Mesenchymal stem cell (in vitro differentiated cells and primary cell): ENCODE measurements at regions not wholly inside any gene's neighbourhood (a gene's known extent, or its start where the extent isn't known, plus 50 kb on each side); places are given as distances from the start of the nearest gene placed in this dataset.

Source experiments
- DNase-seq: peaks from one replicate; pipeline ENCODE4 v3.0.0-alpha.2; 2013
- H2AFZ ChIP-seq: one replicate; pipeline ENCODE4 v1.6.1; 2013; ENCODE audit warnings: low read depth, mild to moderate bottlenecking, control low read depth, inconsistent platforms, low read length, moderate library complexity
- H2AK5ac ChIP-seq: 2 replicates; pipeline ENCODE4 v1.6.1; 2013; ENCODE audit warnings: low read length, moderate library complexity, mild to moderate bottlenecking, inconsistent platforms; ENCODE audit not compliant: severe bottlenecking
- H2BK120ac ChIP-seq: one replicate; pipeline ENCODE4 v1.6.1; 2013; ENCODE audit warnings: low read depth, mild to moderate bottlenecking, inconsistent platforms, low read length, moderate library complexity
- H2BK12ac ChIP-seq, 2 experiments: one replicate each; pipeline ENCODE4 v1.6.1; 2013; ENCODE audit warnings: inconsistent platforms in 2 of 2, low read length in 2 of 2, mild to moderate bottlenecking in 2 of 2, moderate library complexity in 2 of 2, control low read depth in 1 of 2
- H2BK15ac ChIP-seq: one replicate; pipeline ENCODE4 v1.6.1; 2013; ENCODE audit warnings: mild to moderate bottlenecking, low read depth, inconsistent platforms; ENCODE audit not compliant: poor library complexity, severe bottlenecking
- H2BK5ac ChIP-seq: 2 replicates; pipeline ENCODE4 v1.6.1; 2013; ENCODE audit warnings: low read depth, mild to moderate bottlenecking, low read length, control low read depth, inconsistent platforms; ENCODE audit not compliant: poor library complexity, severe bottlenecking
- H3K14ac ChIP-seq, 2 experiments: one replicate each; pipeline ENCODE4 v1.6.1; 2013; ENCODE audit warnings: inconsistent platforms in 2 of 2, low read length in 2 of 2, control low read depth in 1 of 2, mild to moderate bottlenecking in 1 of 2, moderate library complexity in 1 of 2
- H3K18ac ChIP-seq, 2 experiments: one replicate each; pipeline ENCODE4 v1.6.1; 2013; ENCODE audit warnings: inconsistent platforms in 2 of 2, low read length in 2 of 2, control low read depth in 1 of 2, low read depth in 1 of 2, mild to moderate bottlenecking in 1 of 2
- H3K23ac ChIP-seq, 2 experiments: one replicate each; pipeline ENCODE4 v1.6.1; 2013; ENCODE audit warnings: inconsistent platforms in 2 of 2, low read length in 2 of 2, mild to moderate bottlenecking in 2 of 2, moderate library complexity in 2 of 2, control low read depth in 1 of 2
- H3K27ac ChIP-seq: 2 replicates; pipeline ENCODE4 v1.5.1; 2013; ENCODE audit warnings: mild to moderate bottlenecking, moderate library complexity, low read length, control low read depth, inconsistent platforms; ENCODE audit not compliant: poor library complexity, severe bottlenecking
- H3K27me3 ChIP-seq, 2 experiments: 2 replicates each; pipeline versions ENCODE4 v1.6.1 to v1.7.0; 2013; ENCODE audit warnings: low read length in 2 of 2, mild to moderate bottlenecking in 2 of 2, moderate library complexity in 2 of 2, control low read depth in 1 of 2, inconsistent platforms in 1 of 2; ENCODE audit not compliant: control insufficient read depth in 1 of 2, insufficient read depth in 1 of 2
- H3K36me3 ChIP-seq, 2 experiments: 2 replicates each; pipeline versions ENCODE4 v1.6.1 to v1.7.0; 2013; ENCODE audit warnings: low read length in 2 of 2, control low read depth in 1 of 2, inconsistent platforms in 1 of 2, low read depth in 1 of 2, mild to moderate bottlenecking in 1 of 2; ENCODE audit not compliant: insufficient read depth in 2 of 2, control insufficient read depth in 1 of 2
- H3K4ac ChIP-seq, 2 experiments: one replicate each; pipeline ENCODE4 v1.6.1; 2013; ENCODE audit warnings: inconsistent platforms in 2 of 2, low read length in 2 of 2, mild to moderate bottlenecking in 2 of 2, moderate library complexity in 2 of 2, control low read depth in 1 of 2, low read depth in 1 of 2
- H3K4me1 ChIP-seq: 2 replicates; pipeline ENCODE4 v1.6.1; 2013; ENCODE audit warnings: low read depth, low read length, control low read depth; ENCODE audit not compliant: control insufficient read depth, insufficient read depth
- H3K4me2 ChIP-seq: 2 replicates; pipeline ENCODE4 v1.6.1; 2013; ENCODE audit warnings: low read length, mild to moderate bottlenecking, inconsistent platforms; ENCODE audit not compliant: poor library complexity, severe bottlenecking
- H3K4me3 ChIP-seq, 2 experiments: 2 replicates each; pipeline versions ENCODE4 v1.5.1 to v1.7.0; 2013; ENCODE audit warnings: low read length in 2 of 2, mild to moderate bottlenecking in 2 of 2, control low read depth in 1 of 2, low read depth in 1 of 2; ENCODE audit not compliant: insufficient read depth in 1 of 2
- H3K79me1 ChIP-seq: replicated peaks from 2 replicates; pipeline ENCODE4 v1.6.1; 2013; ENCODE audit warnings: mild to moderate bottlenecking, control low read depth, low read length, inconsistent platforms; ENCODE audit not compliant: poor library complexity, severe bottlenecking
- H3K9ac ChIP-seq: 2 replicates; pipeline ENCODE4 v1.7.0; 2013; ENCODE audit warnings: mild to moderate bottlenecking, low read length, moderate library complexity
- H3K9me3 ChIP-seq: 2 replicates; pipeline ENCODE4 v1.7.0; 2013; ENCODE audit warnings: mild to moderate bottlenecking, low read length; ENCODE audit not compliant: control insufficient read depth
- H4K8ac ChIP-seq: one replicate; pipeline ENCODE4 v1.6.1; 2013; ENCODE audit warnings: inconsistent platforms, mild to moderate bottlenecking, low read length, moderate library complexity
- H4K91ac ChIP-seq: one replicate; pipeline ENCODE4 v1.6.1; 2013; ENCODE audit warnings: mild to moderate bottlenecking, low read length, inconsistent platforms
- WGBS: methylation state at CpG from one replicate; pipeline ENCODE4 v1.1.7; 2013; ENCODE audit warnings: mixed read lengths; 5-methylcytosine and 5-hydroxymethylcytosine counted together

DNA sequence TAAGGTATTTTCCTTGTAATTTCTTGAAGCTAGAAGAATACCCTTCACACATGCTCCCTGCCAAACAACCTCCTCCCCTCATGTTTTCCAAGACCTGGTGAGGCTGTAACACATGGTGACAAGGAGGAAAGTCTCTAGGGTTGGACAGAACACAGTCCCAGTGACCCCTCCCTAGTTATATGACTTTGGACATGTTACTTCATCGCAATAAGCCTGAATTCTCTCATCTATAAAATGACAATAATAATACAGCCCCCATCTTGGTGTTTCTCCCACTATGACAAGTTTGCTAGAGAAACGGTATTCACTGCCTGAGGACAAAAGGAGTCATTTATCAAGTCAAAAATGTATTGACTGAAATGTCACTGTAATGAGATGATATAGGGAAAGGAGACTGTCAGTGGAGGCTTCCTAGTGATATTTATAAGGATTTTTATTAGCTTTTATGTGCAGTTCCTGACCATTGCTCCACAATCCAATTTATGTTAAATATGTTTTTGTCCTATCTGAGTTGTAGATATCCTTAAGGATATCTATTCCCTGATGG is 464.4 kb downstream of the SUCLG1 start:
- H2BK5ac ChIP-seq: no peak overlapping the region
- no peaks in the 10 kb centered on the region for H3K9me3 ChIP-seq
- no peak overlapping the region for H3K27ac ChIP-seq
- H3K4ac ChIP-seq: no peak overlapping the region
- no peaks in the 10 kb centered on the region for H3K36me3 ChIP-seq
- no peaks in the 10 kb centered on the region for H3K4me1 ChIP-seq
- no peak overlapping the region for H3K14ac ChIP-seq
- H3K4me3 ChIP-seq: no peak overlapping the region
- no peak overlapping the region for H2AK5ac ChIP-seq
- no peak overlapping the region for H4K8ac ChIP-seq
- no peaks in the 10 kb centered on the region for H3K79me1 ChIP-seq
- no peak overlapping the region for H4K91ac ChIP-seq
- H3K9ac ChIP-seq: no peak overlapping the region
- no peaks in the 10 kb centered on the region for H3K27me3 ChIP-seq
- no peak overlapping the region for H3K4me2 ChIP-seq
- no peak overlapping the region for H3K18ac ChIP-seq
- no peak overlapping the region for H2BK12ac ChIP-seq
- WGBS: 72% methylated on average over 2 of the region's 2 CpGs
- H2AFZ ChIP-seq: no peak overlapping the region
- H2BK15ac ChIP-seq: no peak overlapping the region
- H2BK120ac ChIP-seq: no peak overlapping the region
- H3K23ac ChIP-seq: no peak overlapping the region
- DNase-seq: no peak

DNA sequence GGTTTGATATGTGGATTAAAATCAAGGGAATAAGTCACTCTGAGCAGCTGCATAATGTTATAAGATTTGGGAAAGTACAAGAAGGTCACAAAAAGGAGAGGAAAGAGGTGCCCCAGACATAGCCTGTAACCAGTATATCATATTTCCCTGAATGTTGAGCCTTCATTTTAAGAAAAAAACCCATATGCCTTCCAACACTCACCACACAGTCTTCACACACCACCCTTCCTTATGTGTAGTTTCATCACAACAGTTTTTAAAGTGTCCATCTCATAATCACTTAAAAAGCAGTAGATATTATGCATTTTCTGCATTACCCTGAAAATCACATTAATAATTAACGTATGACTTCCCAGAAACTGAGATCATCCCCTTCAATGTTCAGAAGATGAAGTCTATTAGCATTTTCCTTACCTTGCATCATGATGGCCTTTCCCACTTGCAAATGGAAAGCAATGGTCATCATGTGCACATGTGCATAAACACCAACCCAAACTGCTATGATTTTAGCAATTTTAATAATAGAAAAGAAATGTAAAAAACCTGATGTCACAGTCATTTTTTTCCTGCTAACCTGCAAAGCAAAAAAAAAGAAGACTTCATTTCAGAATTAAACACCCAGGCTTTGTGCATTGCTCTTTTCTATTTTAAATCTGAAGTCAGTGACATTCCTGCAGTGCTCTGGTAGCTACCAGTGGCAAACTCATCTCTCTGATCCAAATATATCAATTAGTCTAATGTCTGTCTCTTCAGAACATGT is 465.0 kb downstream of the SUCLG1 start:
- Histone ChIP-seq H2AFZ (no peak overlapping the region), H2AK5ac (no peak overlapping the region), H2BK5ac (no peak overlapping the region), H3K4me1 (no peaks in the 10 kb centered on the region), H3K4me2 (no peak overlapping the region), H3K4me3 (no peak overlapping the region), H3K14ac (no peak overlapping the region), H3K79me1 (no peaks in the 10 kb centered on the region), H3K9ac (no peak overlapping the region), H3K36me3 (no peaks in the 10 kb centered on the region), H3K18ac (no peak overlapping the region), H3K27me3 (no peaks in the 10 kb centered on the region), H4K8ac (no peak overlapping the region), H3K27ac (no peak overlapping the region), H2BK120ac (no peak overlapping the region), H2BK15ac (no peak overlapping the region), H3K4ac (no peak overlapping the region), H4K91ac (no peak overlapping the region), H3K9me3 (no peaks in the 10 kb centered on the region), H2BK12ac (no peak overlapping the region), H3K23ac (no peak overlapping the region)
- WGBS: 48% methylated on average over 1 of the region's 1 CpG
- no peak for DNase-seq

- Histone ChIP-seq H3K4ac (no peak overlapping the region), H3K27me3 (no peaks in the 10 kb centered on the region), H3K4me2 (no peak overlapping the region), H3K23ac (no peak overlapping the region), H3K4me3 (no peak overlapping the region), H3K27ac (no peak overlapping the region), H3K36me3 (no peaks in the 10 kb centered on the region), H4K91ac (no peak overlapping the region), H2BK12ac (no peak overlapping the region), H4K8ac (no peak overlapping the region), H2BK15ac (no peak overlapping the region), H3K4me1 (no peaks in the 10 kb centered on the region), H3K14ac (no peak overlapping the region), H2BK5ac (no peak overlapping the region), H3K79me1 (no peaks in the 10 kb centered on the region), H2AK5ac (no peak overlapping the region), H3K9me3 (peaks cover 8% of the 10 kb centered on the region), H2AFZ (no peak overlapping the region), H3K9ac (no peak overlapping the region), H3K18ac (no peak overlapping the region), H2BK120ac (no peak overlapping the region)
- no peak for DNase-seq
- WGBS: 89% methylated on average over 1 of the region's 3 CpGs
Measured at GRCh38 chr2:83991992-83992391, 467.1 kb downstream of the SUCLG1 start.

- H3K9ac ChIP-seq: no peak overlapping the region
- no peak overlapping the region for H2AFZ ChIP-seq
- no peak overlapping the region for H3K14ac ChIP-seq
- WGBS: 25% methylated on average over 1 of the region's 1 CpG
- H3K27me3 ChIP-seq: no peaks in the 10 kb centered on the region
- H3K27ac ChIP-seq: no peak overlapping the region
- H3K9me3 ChIP-seq: peaks cover 13% of the 10 kb centered on the region
- no peak overlapping the region for H2AK5ac ChIP-seq
- no peak overlapping the region for H2BK5ac ChIP-seq
- no peak overlapping the region for H4K91ac ChIP-seq
- no peak overlapping the region for H3K4me3 ChIP-seq
- no peak overlapping the region for H2BK12ac ChIP-seq
- no peak overlapping the region for H3K4ac ChIP-seq
- H3K36me3 ChIP-seq: no peaks in the 10 kb centered on the region
- no peak for DNase-seq
- no peaks in the 10 kb centered on the region for H3K79me1 ChIP-seq
- no peak overlapping the region for H4K8ac ChIP-seq
- no peak overlapping the region for H3K4me2 ChIP-seq
- H3K4me1 ChIP-seq: no peaks in the 10 kb centered on the region
- no peak overlapping the region for H2BK15ac ChIP-seq
- H2BK120ac ChIP-seq: no peak overlapping the region
- no peak overlapping the region for H3K18ac ChIP-seq
- H3K23ac ChIP-seq: no peak overlapping the region
Measured at GRCh38 chr2:83990636-83991035, 468.4 kb downstream of the SUCLG1 start.
